Neuronal stem cell (in vitro differentiated cells): ENCODE measurements at regions not wholly inside any gene's neighbourhood (a gene's known extent, or its start where the extent isn't known, plus 50 kb on each side); places are given as distances from the start of the nearest gene placed in this dataset.

Source experiments
- DNase-seq: peaks from one replicate; pipeline ENCODE4 v3.0.0-alpha.2; 2013; ENCODE audit warnings: low spot score
- H2AFZ ChIP-seq: one replicate; pipeline ENCODE4 v1.6.1; 2013; ENCODE audit warnings: mild to moderate bottlenecking, low read length, inconsistent platforms
- H2AK5ac ChIP-seq: 2 replicates; pipeline ENCODE4 v1.6.1; 2013; ENCODE audit warnings: low read depth, mild to moderate bottlenecking, inconsistent platforms, low read length, moderate library complexity, mixed read lengths
- H2BK120ac ChIP-seq: 2 replicates; pipeline ENCODE4 v1.6.1; 2013; ENCODE audit warnings: low read depth, mild to moderate bottlenecking, inconsistent platforms, low read length, moderate library complexity, mixed read lengths
- H2BK12ac ChIP-seq: one replicate; pipeline ENCODE4 v1.6.1; 2013; ENCODE audit warnings: low read length, inconsistent platforms
- H2BK15ac ChIP-seq: 2 replicates; pipeline ENCODE4 v1.6.1; 2013; ENCODE audit warnings: mild to moderate bottlenecking, low read length, inconsistent platforms, mixed read lengths
- H2BK5ac ChIP-seq: one replicate; pipeline ENCODE4 v1.6.1; 2013; ENCODE audit warnings: inconsistent platforms, mild to moderate bottlenecking, low read length, moderate library complexity
- H3K14ac ChIP-seq: one replicate; pipeline ENCODE4 v1.6.1; 2013; ENCODE audit warnings: low read length, inconsistent platforms
- H3K18ac ChIP-seq: 2 replicates; pipeline ENCODE4 v1.6.1; 2013; ENCODE audit warnings: low read length, inconsistent platforms
- H3K23ac ChIP-seq: 2 replicates; pipeline ENCODE4 v1.6.1; 2013; ENCODE audit warnings: low read depth, mild to moderate bottlenecking, mixed read lengths, low read length, inconsistent platforms; ENCODE audit not compliant: poor library complexity
- H3K27ac ChIP-seq: replicated peaks from 3 replicates; pipeline ENCODE4 v1.5.1; 2013; ENCODE audit warnings: low read length, inconsistent platforms
- H3K27me3 ChIP-seq, 3 experiments: 2 replicates each; pipeline ENCODE4 v1.6.1; 2013; ENCODE audit warnings: low read length in 3 of 3, mild to moderate bottlenecking in 2 of 3, inconsistent platforms in 1 of 3, low read depth in 1 of 3, mixed read lengths in 1 of 3, moderate library complexity in 1 of 3; ENCODE audit not compliant: control insufficient read depth in 3 of 3, insufficient read depth in 3 of 3
- H3K36me3 ChIP-seq, 2 donors: replicated peaks in 1 of 2; 2 replicates each; pipeline ENCODE4 v1.6.1; 2013; ENCODE audit warnings: low read length in 2 of 2; ENCODE audit not compliant: control insufficient read depth in 2 of 2, insufficient read depth in 2 of 2
- H3K4ac ChIP-seq: 2 replicates; pipeline ENCODE4 v1.6.1; 2013; ENCODE audit warnings: inconsistent platforms, mild to moderate bottlenecking, low read length, moderate library complexity
- H3K4me1 ChIP-seq, 2 donors: 1 replicate in 1 of 2; 2 replicates in 1 of 2; pipeline ENCODE4 v1.6.1; 2013; ENCODE audit warnings: low read length in 2 of 2, low read depth in 1 of 2; ENCODE audit not compliant: control insufficient read depth in 2 of 2, insufficient read depth in 1 of 2
- H3K4me2 ChIP-seq: one replicate; pipeline ENCODE4 v1.6.1; 2013; ENCODE audit warnings: mild to moderate bottlenecking, low read length, inconsistent platforms; ENCODE audit not compliant: insufficient read depth, poor library complexity, severe bottlenecking
- H3K4me3 ChIP-seq, 2 donors: 2 replicates each; pipeline ENCODE4 v1.5.1; 2013; ENCODE audit warnings: low read length in 2 of 2, mild to moderate bottlenecking in 2 of 2, inconsistent platforms in 1 of 2, moderate library complexity in 1 of 2
- H3K79me1 ChIP-seq: one replicate; pipeline ENCODE4 v1.6.1; 2013; ENCODE audit warnings: low read depth, mild to moderate bottlenecking, inconsistent platforms, low read length, moderate library complexity
- H3K9ac ChIP-seq: one replicate; pipeline ENCODE4 v1.6.1; 2013; ENCODE audit warnings: mild to moderate bottlenecking, low read depth, low read length, inconsistent platforms; ENCODE audit not compliant: poor library complexity
- H3K9me3 ChIP-seq, 2 donors: replicated peaks in 1 of 2; 2 replicates each; pipeline versions ENCODE3 to v1.6.1; 2013; ENCODE audit warnings: low read length in 2 of 2, mild to moderate bottlenecking in 2 of 2, inconsistent platforms in 1 of 2, low read depth in 1 of 2, mixed read lengths in 1 of 2, moderate library complexity in 1 of 2; ENCODE audit not compliant: control insufficient read depth in 2 of 2, insufficient read depth in 1 of 2
- H4K8ac ChIP-seq: one replicate; pipeline ENCODE4 v1.6.1; 2013; ENCODE audit warnings: low read depth, mild to moderate bottlenecking, inconsistent platforms, low read length, moderate library complexity
- H4K91ac ChIP-seq: one replicate; pipeline ENCODE4 v1.6.1; 2013; ENCODE audit warnings: low read length, low read depth, mild to moderate bottlenecking, inconsistent platforms; ENCODE audit not compliant: poor library complexity
- WGBS, 2 donors: extraction: QIAGEN DNeasy Blood & Tissue Kit; methylation state at CpG; one replicate each; pipeline ENCODE4 v1.1.7; 2013; ENCODE audit warnings: missing lambda C conversion rate in 2 of 2, mixed read lengths in 1 of 2; ENCODE audit not compliant: insufficient read length in 2 of 2, insufficient replicate concordance in 1 of 2; ENCODE audit errors: extremely low coverage in 2 of 2; 5-methylcytosine and 5-hydroxymethylcytosine counted together

DNA sequence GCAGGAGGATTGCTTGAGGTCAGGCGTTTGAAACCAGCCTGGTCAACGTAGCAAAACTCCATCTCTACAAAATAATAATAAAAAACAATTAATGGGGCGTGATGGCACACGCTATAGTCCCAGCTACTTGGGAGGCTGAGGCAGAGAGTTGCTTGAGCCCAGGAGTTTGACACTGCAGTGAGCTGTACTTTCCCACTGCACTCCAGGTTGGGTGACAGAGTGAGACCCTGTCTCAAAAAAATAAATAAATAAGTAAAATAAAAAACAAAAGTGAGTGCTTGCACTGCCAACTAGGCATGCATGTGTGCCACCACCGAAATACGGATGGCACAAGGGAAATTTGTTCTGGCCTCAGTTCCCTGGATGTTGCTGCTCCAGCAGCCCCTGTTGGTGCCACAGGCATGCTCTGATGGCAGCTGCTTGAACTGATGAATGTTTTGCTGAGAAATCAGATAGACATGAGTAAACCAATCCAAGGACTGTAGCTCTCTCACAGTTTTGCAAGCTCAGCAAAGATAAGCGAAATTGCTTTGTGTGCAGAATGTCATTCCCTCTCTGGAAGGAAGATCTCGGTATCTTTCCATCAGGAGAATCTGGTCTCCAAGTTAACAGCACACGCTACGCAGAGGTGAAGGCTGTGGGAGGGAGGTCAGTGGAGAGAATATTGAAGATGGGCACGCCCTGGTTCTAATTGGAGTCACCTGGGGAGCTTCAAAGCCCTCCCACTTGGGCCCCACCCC lies 188.0 kb upstream of the SLC24A3 start:
- no peak overlapping the region for H4K8ac ChIP-seq
- no peak overlapping the region for H3K9ac ChIP-seq
- H3K14ac ChIP-seq: no peak overlapping the region
- H2BK15ac ChIP-seq: no peak overlapping the region
- H2BK12ac ChIP-seq: no peak overlapping the region
- H3K4me1 ChIP-seq: no peaks in the 10 kb centered on the region
- H2AK5ac ChIP-seq: no peak overlapping the region
- H3K36me3 ChIP-seq: no peaks in the 10 kb centered on the region
- no peaks in the 10 kb centered on the region for H3K79me1 ChIP-seq
- no peak overlapping the region for H2BK5ac ChIP-seq
- H3K27ac ChIP-seq: no peak overlapping the region
- H3K18ac ChIP-seq: no peak overlapping the region
- H4K91ac ChIP-seq: no peak overlapping the region
- H2AFZ ChIP-seq: no peak overlapping the region
- H2BK120ac ChIP-seq: no peak overlapping the region
- no peak overlapping the region for H3K4me2 ChIP-seq
- H3K9me3 ChIP-seq: no peaks in the 10 kb centered on the region
- H3K27me3 ChIP-seq: no peaks in the 10 kb centered on the region
- H3K4ac ChIP-seq: no peak overlapping the region
- H3K23ac ChIP-seq: no peak overlapping the region
- DNase-seq: no peak
- WGBS, 2 donors: no CpG with 5 or more reads among the region's 11 CpGs
- no peak overlapping the region for H3K4me3 ChIP-seq

DNA sequence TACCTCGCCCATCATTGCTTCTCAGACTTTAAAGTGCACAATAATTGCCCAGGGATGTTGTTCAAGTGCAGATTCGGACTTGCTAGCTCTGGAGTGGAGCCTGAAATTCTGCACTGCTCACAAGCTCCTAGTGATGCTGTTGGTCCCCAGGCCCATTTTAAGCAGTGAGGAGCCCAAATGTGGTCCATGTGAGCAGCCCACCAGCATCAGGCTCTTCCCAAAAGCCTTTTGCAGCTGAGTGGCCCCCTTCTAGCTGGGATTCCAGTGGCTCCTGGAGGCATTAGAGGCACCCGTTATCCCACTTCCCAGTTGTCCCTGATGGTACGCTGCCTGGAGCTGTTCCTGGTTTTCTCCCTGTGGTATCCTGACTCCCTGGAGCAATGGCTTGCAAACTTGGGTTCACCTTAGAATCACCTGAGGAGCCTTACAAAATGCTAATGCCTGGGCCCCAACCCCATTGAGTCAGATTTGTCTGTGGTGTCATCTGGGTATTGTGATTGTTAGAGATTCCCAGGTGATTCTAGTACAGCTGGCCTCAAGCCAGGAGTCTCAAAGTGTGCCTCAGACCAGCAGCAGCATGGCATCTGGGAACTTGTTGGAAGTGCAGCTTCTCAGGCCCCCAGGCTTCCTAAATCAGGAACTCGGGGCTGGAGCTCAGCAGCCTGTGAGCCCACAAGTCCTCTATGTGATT lies 186.9 kb upstream of the SLC24A3 start:
- Histone ChIP-seq H2BK12ac (no peak overlapping the region), H3K4me1 (no peaks in the 10 kb centered on the region), H2BK15ac (no peak overlapping the region), H2BK5ac (no peak overlapping the region), H3K9ac (no peak overlapping the region), H3K27me3 (no peaks in the 10 kb centered on the region), H3K4ac (no peak overlapping the region), H2AK5ac (no peak overlapping the region), H3K18ac (no peak overlapping the region), H3K23ac (no peak overlapping the region), H3K79me1 (no peaks in the 10 kb centered on the region), H3K14ac (no peak overlapping the region), H3K27ac (no peak overlapping the region), H3K36me3 (no peaks in the 10 kb centered on the region), H4K8ac (no peak overlapping the region), H2BK120ac (no peak overlapping the region), H3K9me3 (no peaks in the 10 kb centered on the region), H3K4me2 (no peak overlapping the region), H3K4me3 (no peak overlapping the region), H4K91ac (no peak overlapping the region), H2AFZ (no peak overlapping the region)
- DNase-seq: no peak
- no CpG with 5 or more reads among the region's 5 CpGs for WGBS, 2 donors

DNA sequence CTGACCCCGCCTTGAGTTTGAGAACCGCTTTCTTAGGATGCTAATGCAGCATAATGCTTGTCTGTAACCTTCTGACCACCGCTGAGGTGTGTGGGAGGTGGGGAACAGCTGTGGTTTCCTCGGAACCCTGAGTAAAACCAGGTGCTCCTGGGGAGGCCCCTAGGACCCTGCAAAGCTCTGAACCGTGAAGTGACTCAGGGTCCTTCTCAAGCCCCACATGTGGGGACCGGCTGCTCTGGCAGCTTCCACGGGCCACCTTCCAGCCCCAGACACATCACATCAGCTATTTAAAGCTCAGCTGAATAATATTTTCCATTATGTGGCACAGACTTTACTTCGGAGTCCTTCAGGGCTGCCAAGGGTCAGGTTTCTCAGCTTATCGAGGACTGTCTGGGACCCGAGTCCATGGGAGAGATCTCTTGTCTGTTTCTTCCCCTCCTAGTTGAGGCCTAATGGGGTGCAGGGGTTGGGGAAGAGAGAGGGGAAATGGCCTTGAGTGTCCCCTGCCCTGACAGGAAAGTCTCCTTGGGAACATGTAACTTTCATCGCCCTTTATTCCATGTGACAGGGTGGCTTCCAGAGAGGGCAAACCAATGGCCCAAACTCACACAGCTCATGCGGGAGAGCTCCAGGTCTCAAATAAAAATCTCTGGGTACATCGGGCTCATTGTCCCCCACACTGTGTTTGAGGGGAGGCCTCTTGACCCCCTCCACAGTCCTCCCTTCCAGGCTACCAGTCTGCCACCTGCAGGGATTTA lies 186.1 kb upstream of the SLC24A3 start:
- Histone ChIP-seq H3K4me3 (no peak overlapping the region), H3K4ac (no peak overlapping the region), H2BK5ac (no peak overlapping the region), H3K27me3 (no peaks in the 10 kb centered on the region), H2AK5ac (no peak overlapping the region), H4K91ac (no peak overlapping the region), H3K4me1 (no peaks in the 10 kb centered on the region), H2BK120ac (no peak overlapping the region), H3K18ac (no peak overlapping the region), H3K23ac (no peak overlapping the region), H3K9ac (no peak overlapping the region), H3K79me1 (no peaks in the 10 kb centered on the region), H3K27ac (no peak overlapping the region), H3K14ac (no peak overlapping the region), H2AFZ (no peak overlapping the region), H3K4me2 (no peak overlapping the region), H2BK15ac (no peak overlapping the region), H3K36me3 (no peaks in the 10 kb centered on the region), H4K8ac (no peak overlapping the region), H2BK12ac (no peak overlapping the region), H3K9me3 (no peaks in the 10 kb centered on the region)
- no peak for DNase-seq
- WGBS, 2 donors: no CpG with 5 or more reads among the region's 13 CpGs
